A549 (cell line): ENCODE measurements at regions not wholly inside any gene's neighbourhood (a gene's known extent, or its start where the extent isn't known, plus 50 kb on each side); places are given as distances from the start of the nearest gene placed in this dataset.

Source experiments
- KDM5A ChIP-seq: fragments of 200-600 bp; sonication (generic); IDR thresholded peaks from 2 replicates; pipeline ENCODE4 v1.6.1; 2016; ENCODE audit warnings: antibody characterized with exemption, mild to moderate bottlenecking
- PHF8 ChIP-seq: fragments of 200-600 bp; sonication (generic); IDR thresholded peaks from 2 replicates; pipeline ENCODE4 v1.6.1; 2016; ENCODE audit warnings: low read depth, mild to moderate bottlenecking, antibody characterized with exemption, moderate library complexity, borderline replicate concordance
- POLR2A ChIP-seq: IDR thresholded peaks from 2 replicates; pipeline ENCODE4 v1.6.1; 2012; ENCODE audit warnings: mild to moderate bottlenecking, low read length
- TF ChIP-seq, protein P1 (sequence below): fragments of >200 bp; sonication (Bioruptor Twin); formaldehyde crosslinking; IDR thresholded peaks from 3 replicates; pipeline ENCODE4 v1.5.1; 2016

DNA sequence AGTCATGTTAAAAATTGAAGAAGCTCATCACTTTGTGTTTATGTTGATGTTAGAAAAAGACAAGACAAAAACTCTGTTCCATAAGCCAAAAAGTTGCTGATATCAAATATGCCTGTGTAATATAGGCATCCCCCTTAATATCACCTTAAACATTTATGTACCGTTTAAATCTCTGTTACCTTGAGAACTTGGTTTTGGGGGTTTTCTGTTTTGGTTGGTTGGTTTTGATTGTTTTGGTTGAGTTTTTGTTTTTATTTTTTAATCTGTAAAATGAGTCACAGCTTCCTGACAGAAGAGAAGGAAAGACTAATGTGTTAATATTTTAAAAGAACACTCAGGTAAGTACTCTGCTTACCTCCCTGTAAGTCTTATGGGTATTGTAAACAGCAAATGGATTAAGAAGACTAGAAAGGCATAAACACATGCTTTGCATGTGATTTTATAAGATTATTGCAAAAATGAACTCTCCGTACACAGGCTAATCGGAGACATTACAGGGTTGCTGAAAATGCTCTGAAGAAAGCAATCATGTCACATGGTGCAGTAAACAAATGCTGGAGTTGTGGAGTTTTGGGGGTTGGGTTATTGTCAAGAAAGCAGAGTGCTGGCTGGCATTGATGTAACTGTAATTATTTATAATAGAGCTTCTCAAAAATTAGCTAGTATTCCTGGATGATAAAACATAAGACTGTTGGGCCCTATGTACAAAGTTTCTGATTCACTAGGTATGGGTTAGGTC is 69.5 kb upstream of the MBNL1 start:
- no peak for TF ChIP-seq POLR2A
- TF ChIP-seq, protein P1, sequence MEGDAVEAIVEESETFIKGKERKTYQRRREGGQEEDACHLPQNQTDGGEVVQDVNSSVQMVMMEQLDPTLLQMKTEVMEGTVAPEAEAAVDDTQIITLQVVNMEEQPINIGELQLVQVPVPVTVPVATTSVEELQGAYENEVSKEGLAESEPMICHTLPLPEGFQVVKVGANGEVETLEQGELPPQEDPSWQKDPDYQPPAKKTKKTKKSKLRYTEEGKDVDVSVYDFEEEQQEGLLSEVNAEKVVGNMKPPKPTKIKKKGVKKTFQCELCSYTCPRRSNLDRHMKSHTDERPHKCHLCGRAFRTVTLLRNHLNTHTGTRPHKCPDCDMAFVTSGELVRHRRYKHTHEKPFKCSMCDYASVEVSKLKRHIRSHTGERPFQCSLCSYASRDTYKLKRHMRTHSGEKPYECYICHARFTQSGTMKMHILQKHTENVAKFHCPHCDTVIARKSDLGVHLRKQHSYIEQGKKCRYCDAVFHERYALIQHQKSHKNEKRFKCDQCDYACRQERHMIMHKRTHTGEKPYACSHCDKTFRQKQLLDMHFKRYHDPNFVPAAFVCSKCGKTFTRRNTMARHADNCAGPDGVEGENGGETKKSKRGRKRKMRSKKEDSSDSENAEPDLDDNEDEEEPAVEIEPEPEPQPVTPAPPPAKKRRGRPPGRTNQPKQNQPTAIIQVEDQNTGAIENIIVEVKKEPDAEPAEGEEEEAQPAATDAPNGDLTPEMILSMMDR, result no peak
- no peak for TF ChIP-seq KDM5A
- no peak for TF ChIP-seq PHF8
